ENCODE measurements at regions not wholly inside any gene's neighbourhood (a gene's known extent, or its start where the extent isn't known, plus 50 kb on each side); places are given as distances from the start of the nearest gene placed in this dataset.

- intact Hi-C loops (cut with DNase I), result no loop called here
- TF ChIP-seq POLR2A (IDR thresholded peaks at IDR 0.05), result no peak
- no peak for TF ChIP-seq POLR2AphosphoS5 (IDR thresholded peaks at IDR 0.05; ENCODE audit: insufficient read depth in 1 of 2, low read depth in 1 of 2)
- no peaks in the 10 kb centered on the region for H3K27me3 ChIP-seq
- no peak overlapping the region for H3K4me3 ChIP-seq
- no peaks in the 10 kb centered on the region for H3K4me1 ChIP-seq
- no peak overlapping the region for H3K27ac ChIP-seq
- H3K9me3 ChIP-seq, result no peaks in the 10 kb centered on the region
- DNase-seq (ENCODE audit: extremely low spot score in 2 of 2), result no peak
- no peaks in the 10 kb centered on the region for H3K36me3 ChIP-seq
Measured at GRCh38 chr1:232329103-232329813, 300.7 kb downstream of the SIPA1L2 start.

- intact Hi-C loops (cut with DNase I), result no loop called here
- no peaks in the 10 kb centered on the region for H3K27me3 ChIP-seq
- no peaks in the 10 kb centered on the region for H3K4me1 ChIP-seq
- TF ChIP-seq CTCF (IDR thresholded peaks at IDR 0.05) (no peak), POLR2AphosphoS5 (IDR thresholded peaks at IDR 0.05; ENCODE audit: insufficient read depth in 1 of 2, low read depth in 1 of 2) (no peak), POLR2A (IDR thresholded peaks at IDR 0.05) (no peak)
- no peaks in the 10 kb centered on the region for H3K36me3 ChIP-seq
- no peak for DNase-seq (ENCODE audit: extremely low spot score in 2 of 2)
- no peak overlapping the region for H3K4me3 ChIP-seq
- H3K9me3 ChIP-seq, result no peaks in the 10 kb centered on the region
- no peak overlapping the region for H3K27ac ChIP-seq
Measured at GRCh38 chr1:232328486-232329102, 301.3 kb downstream of the SIPA1L2 start.

GRCh38 chr1:232327899-232328298, 302.0 kb downstream of the SIPA1L2 start:
- Histone ChIP-seq H3K27ac (no peak overlapping the region), H3K4me3 (no peak overlapping the region), H3K27me3 (no peaks in the 10 kb centered on the region), H3K9me3 (no peaks in the 10 kb centered on the region), H3K36me3 (no peaks in the 10 kb centered on the region), H3K4me1 (no peaks in the 10 kb centered on the region)
- intact Hi-C loops (cut with DNase I), result no loop called here
- DNase-seq (ENCODE audit: extremely low spot score in 2 of 2), result no peak
- no peak for TF ChIP-seq POLR2AphosphoS5 (IDR thresholded peaks at IDR 0.05; ENCODE audit: insufficient read depth in 1 of 2, low read depth in 1 of 2)
- no peak for TF ChIP-seq CTCF (IDR thresholded peaks at IDR 0.05)
- TF ChIP-seq POLR2A (IDR thresholded peaks at IDR 0.05), result no peak

GRCh38 chr1:232327269-232327668, 302.7 kb downstream of the SIPA1L2 start:
- no peaks in the 10 kb centered on the region for H3K9me3 ChIP-seq
- no peaks in the 10 kb centered on the region for H3K27me3 ChIP-seq
- no peaks in the 10 kb centered on the region for H3K4me1 ChIP-seq
- intact Hi-C loops (cut with DNase I), result no loop called here
- no peak overlapping the region for H3K27ac ChIP-seq
- no peak for TF ChIP-seq POLR2AphosphoS5 (IDR thresholded peaks at IDR 0.05; ENCODE audit: insufficient read depth in 1 of 2, low read depth in 1 of 2)
- TF ChIP-seq CTCF (IDR thresholded peaks at IDR 0.05), result no peak
- TF ChIP-seq POLR2A (IDR thresholded peaks at IDR 0.05), result no peak
- H3K4me3 ChIP-seq, result no peak overlapping the region
- no peak for DNase-seq (ENCODE audit: extremely low spot score in 2 of 2)
- no peaks in the 10 kb centered on the region for H3K36me3 ChIP-seq

GRCh38 chr1:232322162-232322734, 307.7 kb downstream of the SIPA1L2 start:
- Histone ChIP-seq H3K4me3 (no peak overlapping the region), H3K27ac (no peak overlapping the region), H3K4me1 (peaks cover 12% of the 10 kb centered on the region), H3K9me3 (no peaks in the 10 kb centered on the region), H3K27me3 (no peaks in the 10 kb centered on the region), H3K36me3 (no peaks in the 10 kb centered on the region)
- no peak for TF ChIP-seq CTCF (IDR thresholded peaks at IDR 0.05)
- no peak for TF ChIP-seq POLR2AphosphoS5 (IDR thresholded peaks at IDR 0.05; ENCODE audit: insufficient read depth in 1 of 2, low read depth in 1 of 2)
- TF ChIP-seq POLR2A (IDR thresholded peaks at IDR 0.05), result no peak
- intact Hi-C loops (cut with DNase I), result no loop called here
- DNase-seq (ENCODE audit: extremely low spot score in 2 of 2), result no peak

Data from vagina (tissue), 2 donors.